Neural cell (in vitro differentiated cells): ENCODE measurements at regions not wholly inside any gene's neighbourhood (a gene's known extent, or its start where the extent isn't known, plus 50 kb on each side); places are given as distances from the start of the nearest gene placed in this dataset.
"Not testable (repeated sequence)": the region's sequence is repeated elsewhere in the genome, so short reads cannot be mapped to it uniquely, and the experiment has no call there.

Experiments used
- H2AFZ ChIP-seq: fragments of 200-600, 300-800 bp; sonication (generic), shearing (Covaris generic); 2 replicates; pipeline ENCODE4 v1.6.0; 2014; ENCODE audit warnings: low read depth, mild to moderate bottlenecking, antibody characterized with exemption, low read length, moderate library complexity
- H3F3A ChIP-seq: fragments of 200-600 bp; shearing (Covaris generic); 2 replicates; pipeline ENCODE4 v1.6.1; 2016; ENCODE audit warnings: mild to moderate bottlenecking, moderate library complexity, mixed read lengths, antibody characterized with exemption, low read length; ENCODE audit not compliant: insufficient read depth, poor library complexity, severe bottlenecking
- H3K27ac ChIP-seq: fragments of 200-600, 300-800 bp; sonication (generic), shearing (Covaris generic); 2 replicates; pipeline ENCODE4 v1.5.1; 2014; ENCODE audit warnings: mild to moderate bottlenecking, low read length, moderate library complexity
- H3K27me3 ChIP-seq: fragments of 300-800, 200-600 bp; sonication (generic), shearing (Covaris generic); 2 replicates; pipeline ENCODE4 v1.6.0; 2014; ENCODE audit warnings: mild to moderate bottlenecking, low read depth, low read length, moderate library complexity; ENCODE audit not compliant: insufficient read depth
- H3K36me3 ChIP-seq: fragments of 300-800, 200-600 bp; sonication (generic), shearing (Covaris generic); 2 replicates; pipeline ENCODE4 v1.5.1; 2014; ENCODE audit warnings: mild to moderate bottlenecking, antibody characterized with exemption, low read length, moderate library complexity; ENCODE audit not compliant: insufficient read depth
- H3K4me2 ChIP-seq: fragments of 300-800, 200-600 bp; sonication (generic), shearing (Covaris generic); 2 replicates; pipeline ENCODE4 v1.6.0; 2014; ENCODE audit warnings: mild to moderate bottlenecking, low read length
- H3K4me3 ChIP-seq: fragments of 300-800, 200-600 bp; sonication (generic), shearing (Covaris generic); 2 replicates; pipeline ENCODE4 v1.5.1; 2014; ENCODE audit warnings: mild to moderate bottlenecking, low read length, moderate library complexity
- H3K79me2 ChIP-seq: fragments of 200-600 bp; shearing (Covaris generic); replicated peaks from 2 replicates; pipeline ENCODE4 v1.6.0; 2014; ENCODE audit warnings: mild to moderate bottlenecking, low read length, moderate library complexity; ENCODE audit not compliant: insufficient read depth
- H3K9ac ChIP-seq: fragments of 300-800, 200-600 bp; sonication (generic), shearing (Covaris generic); 2 replicates; pipeline ENCODE4 v1.6.1; 2016; ENCODE audit warnings: mild to moderate bottlenecking, low read length, mixed read lengths
- H3K9me2 ChIP-seq: fragments of 200-600 bp; shearing (Covaris generic); 2 replicates; pipeline ENCODE4 v1.6.1; 2016; ENCODE audit warnings: mild to moderate bottlenecking, low read length, mixed read lengths; ENCODE audit not compliant: insufficient read depth
- H3K9me3 ChIP-seq: fragments of 200-600, 300-800 bp; sonication (generic), shearing (Covaris generic); 2 replicates; pipeline ENCODE4 v1.6.1; 2016; ENCODE audit warnings: mild to moderate bottlenecking, mixed run types, low read length, moderate library complexity, mixed read lengths
- H4K20me1 ChIP-seq: fragments of 200-600 bp; shearing (Covaris generic); 2 replicates; pipeline ENCODE4 v1.6.1; 2016; ENCODE audit warnings: mild to moderate bottlenecking, mixed run types; ENCODE audit not compliant: insufficient read depth
- EP300 ChIP-seq: fragments of 450-650 bp; conservative IDR thresholded peaks from 2 replicates; pipeline ENCODE4 v1.6.1; 2014; ENCODE audit warnings: antibody characterized with exemption, mild to moderate bottlenecking, moderate library complexity; ENCODE audit not compliant: poor library complexity, severe bottlenecking
- EZH2 ChIP-seq: fragments of 200-600, 300-800 bp; shearing (Covaris generic), sonication (generic); IDR thresholded peaks from 2 replicates; pipeline ENCODE4 v1.6.1; 2014; ENCODE audit warnings: antibody characterized with exemption, low read length, borderline replicate concordance, mild to moderate bottlenecking; ENCODE audit not compliant: insufficient read depth, poor library complexity, severe bottlenecking
- MXI1 ChIP-seq: fragments of 450-650 bp; conservative IDR thresholded peaks from 2 replicates; pipeline ENCODE4 v1.6.1; 2014; ENCODE audit warnings: antibody characterized with exemption, mild to moderate bottlenecking; ENCODE audit not compliant: poor library complexity, severe bottlenecking
- POLR2AphosphoS5 ChIP-seq: IDR thresholded peaks from 2 replicates; pipeline ENCODE4 v1.6.1; 2012
- RAD21 ChIP-seq: fragments of 450-650 bp; conservative IDR thresholded peaks from 2 replicates; pipeline ENCODE4 v1.6.1; 2014; ENCODE audit warnings: antibody characterized with exemption, mild to moderate bottlenecking, moderate library complexity
- SMC3 ChIP-seq: fragments of 450-650 bp; conservative IDR thresholded peaks from 2 replicates; pipeline ENCODE4 v1.6.1; 2014; ENCODE audit warnings: antibody characterized with exemption, mild to moderate bottlenecking, moderate library complexity; ENCODE audit not compliant: poor library complexity
- TAF1 ChIP-seq: IDR thresholded peaks from 2 replicates; pipeline ENCODE4 v1.6.1; 2012; ENCODE audit warnings: low read depth
- TF ChIP-seq, protein P1 (sequence below): IDR thresholded peaks from 2 replicates; pipeline ENCODE4 v1.6.1; 2012; ENCODE audit warnings: borderline replicate concordance
- TF ChIP-seq, protein P2 (sequence below): fragments of 450-650 bp; IDR thresholded peaks from 2 replicates; pipeline ENCODE4 v1.5.1; 2014; ENCODE audit warnings: antibody characterized with exemption, mild to moderate bottlenecking, moderate library complexity; ENCODE audit not compliant: poor library complexity, severe bottlenecking

DNA sequence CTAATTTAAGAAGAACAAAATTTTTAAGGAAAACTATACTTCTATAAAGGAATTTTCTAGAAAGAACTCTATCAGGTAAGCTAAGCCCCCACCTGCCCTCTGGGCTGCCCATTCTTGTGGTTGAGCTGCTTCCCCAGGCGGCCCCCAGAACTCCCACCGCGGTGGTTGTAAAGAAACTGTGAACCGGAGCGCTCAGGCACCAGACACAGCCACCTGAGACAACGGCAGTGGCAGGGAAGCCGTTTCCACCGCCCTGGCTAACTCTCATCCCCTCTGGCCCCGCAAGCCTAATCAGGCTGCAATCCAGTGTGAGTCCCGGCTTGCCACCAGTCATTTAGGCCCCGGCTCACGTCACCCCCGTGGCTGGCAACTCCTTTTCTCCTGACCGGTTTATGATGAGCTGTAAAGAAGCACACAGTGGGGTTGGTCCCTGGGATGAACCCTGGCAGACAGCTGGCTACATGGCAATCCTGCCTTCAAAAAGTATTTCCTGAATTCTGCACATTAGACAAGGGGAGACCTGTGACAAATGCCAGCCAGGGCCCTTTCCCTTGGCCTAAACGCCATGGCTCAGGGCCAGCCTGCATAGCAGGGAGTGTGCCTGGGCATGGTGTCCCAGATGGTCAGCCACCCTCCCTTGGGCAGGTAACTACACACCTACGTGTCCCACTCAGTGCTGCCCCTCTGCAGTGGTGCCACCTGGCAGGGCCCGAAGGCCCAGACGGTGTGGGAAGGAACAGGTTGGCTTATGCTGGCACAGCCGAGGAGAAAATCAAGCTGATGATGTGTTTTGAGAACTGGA lies 63.8 kb upstream of the GPR31 start:
- Histone ChIP-seq H3K79me2 (no peaks in the 10 kb centered on the region), H4K20me1 (no peaks in the 10 kb centered on the region), H3K9ac (no peak overlapping the region), H3K9me2 (no peaks in the 10 kb centered on the region), H3K9me3 (no peaks in the 10 kb centered on the region), H3K27me3 (no peaks in the 10 kb centered on the region), H3K27ac (no peak overlapping the region), H3F3A (no peaks in the 10 kb centered on the region), H3K4me2 (no peak overlapping the region), H3K4me3 (no peak overlapping the region), H2AFZ (no peak overlapping the region), H3K36me3 (no peaks in the 10 kb centered on the region)
- TF ChIP-seq EZH2 (no peak), MXI1 (no peak), SMC3 (no peak), TAF1 (no peak), EP300 (no peak), RAD21 (no peak), POLR2AphosphoS5 (no peak)
- TF ChIP-seq, protein P1, sequence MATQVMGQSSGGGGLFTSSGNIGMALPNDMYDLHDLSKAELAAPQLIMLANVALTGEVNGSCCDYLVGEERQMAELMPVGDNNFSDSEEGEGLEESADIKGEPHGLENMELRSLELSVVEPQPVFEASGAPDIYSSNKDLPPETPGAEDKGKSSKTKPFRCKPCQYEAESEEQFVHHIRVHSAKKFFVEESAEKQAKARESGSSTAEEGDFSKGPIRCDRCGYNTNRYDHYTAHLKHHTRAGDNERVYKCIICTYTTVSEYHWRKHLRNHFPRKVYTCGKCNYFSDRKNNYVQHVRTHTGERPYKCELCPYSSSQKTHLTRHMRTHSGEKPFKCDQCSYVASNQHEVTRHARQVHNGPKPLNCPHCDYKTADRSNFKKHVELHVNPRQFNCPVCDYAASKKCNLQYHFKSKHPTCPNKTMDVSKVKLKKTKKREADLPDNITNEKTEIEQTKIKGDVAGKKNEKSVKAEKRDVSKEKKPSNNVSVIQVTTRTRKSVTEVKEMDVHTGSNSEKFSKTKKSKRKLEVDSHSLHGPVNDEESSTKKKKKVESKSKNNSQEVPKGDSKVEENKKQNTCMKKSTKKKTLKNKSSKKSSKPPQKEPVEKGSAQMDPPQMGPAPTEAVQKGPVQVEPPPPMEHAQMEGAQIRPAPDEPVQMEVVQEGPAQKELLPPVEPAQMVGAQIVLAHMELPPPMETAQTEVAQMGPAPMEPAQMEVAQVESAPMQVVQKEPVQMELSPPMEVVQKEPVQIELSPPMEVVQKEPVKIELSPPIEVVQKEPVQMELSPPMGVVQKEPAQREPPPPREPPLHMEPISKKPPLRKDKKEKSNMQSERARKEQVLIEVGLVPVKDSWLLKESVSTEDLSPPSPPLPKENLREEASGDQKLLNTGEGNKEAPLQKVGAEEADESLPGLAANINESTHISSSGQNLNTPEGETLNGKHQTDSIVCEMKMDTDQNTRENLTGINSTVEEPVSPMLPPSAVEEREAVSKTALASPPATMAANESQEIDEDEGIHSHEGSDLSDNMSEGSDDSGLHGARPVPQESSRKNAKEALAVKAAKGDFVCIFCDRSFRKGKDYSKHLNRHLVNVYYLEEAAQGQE, result no peak
- TF ChIP-seq, protein P2, sequence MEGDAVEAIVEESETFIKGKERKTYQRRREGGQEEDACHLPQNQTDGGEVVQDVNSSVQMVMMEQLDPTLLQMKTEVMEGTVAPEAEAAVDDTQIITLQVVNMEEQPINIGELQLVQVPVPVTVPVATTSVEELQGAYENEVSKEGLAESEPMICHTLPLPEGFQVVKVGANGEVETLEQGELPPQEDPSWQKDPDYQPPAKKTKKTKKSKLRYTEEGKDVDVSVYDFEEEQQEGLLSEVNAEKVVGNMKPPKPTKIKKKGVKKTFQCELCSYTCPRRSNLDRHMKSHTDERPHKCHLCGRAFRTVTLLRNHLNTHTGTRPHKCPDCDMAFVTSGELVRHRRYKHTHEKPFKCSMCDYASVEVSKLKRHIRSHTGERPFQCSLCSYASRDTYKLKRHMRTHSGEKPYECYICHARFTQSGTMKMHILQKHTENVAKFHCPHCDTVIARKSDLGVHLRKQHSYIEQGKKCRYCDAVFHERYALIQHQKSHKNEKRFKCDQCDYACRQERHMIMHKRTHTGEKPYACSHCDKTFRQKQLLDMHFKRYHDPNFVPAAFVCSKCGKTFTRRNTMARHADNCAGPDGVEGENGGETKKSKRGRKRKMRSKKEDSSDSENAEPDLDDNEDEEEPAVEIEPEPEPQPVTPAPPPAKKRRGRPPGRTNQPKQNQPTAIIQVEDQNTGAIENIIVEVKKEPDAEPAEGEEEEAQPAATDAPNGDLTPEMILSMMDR, result no peak

GRCh38 chr6:167225566-167226382 lies 65.3 kb upstream of the UNC93A start:
- not testable (repeated sequence) for H3F3A ChIP-seq, H3K9ac ChIP-seq, H2AFZ ChIP-seq, H3K79me2 ChIP-seq, H3K9me3 ChIP-seq, H3K27ac ChIP-seq, H3K36me3 ChIP-seq, H3K9me2 ChIP-seq, H3K27me3 ChIP-seq, H4K20me1 ChIP-seq, H3K4me3 ChIP-seq, H3K4me2 ChIP-seq
